ENCODE measurements at regions not wholly inside any gene's neighbourhood (a gene's known extent, or its start where the extent isn't known, plus 50 kb on each side); places are given as distances from the start of the nearest gene placed in this dataset.

GRCh38 chr2:51222106-51222505 lies 190.2 kb upstream of the NRXN1 start:
- no peak for DNase-seq (ENCODE audit: low read depth)
- H3K4me1 ChIP-seq (ENCODE audit: control insufficient read depth, insufficient read depth, low read length), result peaks cover 9% of the 10 kb centered on the region
- no peak overlapping the region for H3K9ac ChIP-seq (ENCODE audit: low read length)
- H3K4me3 ChIP-seq (ENCODE audit: low read length), result no peak overlapping the region
- no peaks in the 10 kb centered on the region for H3K36me3 ChIP-seq (ENCODE audit: control insufficient read depth, insufficient read depth, low read length, severe bottlenecking)
- no peaks in the 10 kb centered on the region for H3K27me3 ChIP-seq (replicated peaks; ENCODE audit: control insufficient read depth, insufficient read depth, low read length)
- peaks cover 2% of the 10 kb centered on the region for H3K9me3 ChIP-seq (ENCODE audit: control insufficient read depth, low read length)

DNA sequence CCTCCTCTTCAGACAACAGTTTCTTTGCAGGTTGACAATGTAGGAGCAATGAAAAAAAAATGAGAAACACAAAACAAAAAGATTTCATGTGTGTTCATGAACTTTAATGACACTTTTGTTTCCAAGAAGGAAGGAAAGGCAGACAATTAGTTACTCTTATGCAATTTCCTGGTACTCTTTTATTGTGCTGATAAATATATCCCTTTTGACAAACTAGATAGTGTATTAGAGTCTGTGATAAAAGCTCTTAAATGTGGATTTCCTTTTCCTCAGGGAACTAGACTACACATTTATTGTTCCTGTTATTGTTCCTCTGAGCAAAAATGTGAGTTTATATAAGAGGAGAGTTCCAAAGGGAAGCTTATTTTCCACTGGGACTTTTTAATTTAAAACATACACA lies 188.7 kb upstream of the NRXN1 start:
- Histone ChIP-seq H3K4me3 (ENCODE audit: low read length) (no peak overlapping the region), H3K9ac (ENCODE audit: low read length) (no peak overlapping the region), H3K36me3 (ENCODE audit: control insufficient read depth, insufficient read depth, low read length, severe bottlenecking) (no peaks in the 10 kb centered on the region), H3K9me3 (ENCODE audit: control insufficient read depth, low read length) (peaks cover 2% of the 10 kb centered on the region), H3K4me1 (ENCODE audit: control insufficient read depth, insufficient read depth, low read length) (peaks cover 9% of the 10 kb centered on the region), H3K27me3 (replicated peaks; ENCODE audit: control insufficient read depth, insufficient read depth, low read length) (no peaks in the 10 kb centered on the region)
- DNase-seq (ENCODE audit: low read depth), result no peak

- no peak for DNase-seq (ENCODE audit: low read depth)
- Histone ChIP-seq H3K36me3 (ENCODE audit: control insufficient read depth, insufficient read depth, low read length, severe bottlenecking) (no peaks in the 10 kb centered on the region), H3K27me3 (replicated peaks; ENCODE audit: control insufficient read depth, insufficient read depth, low read length) (no peaks in the 10 kb centered on the region), H3K9ac (ENCODE audit: low read length) (no peak overlapping the region), H3K4me3 (ENCODE audit: low read length) (no peak overlapping the region), H3K4me1 (ENCODE audit: control insufficient read depth, insufficient read depth, low read length) (peaks cover 5% of the 10 kb centered on the region), H3K9me3 (ENCODE audit: control insufficient read depth, low read length) (peaks cover 2% of the 10 kb centered on the region)
These were observed 188.1 kb upstream of the NRXN1 start for GRCh38 chr2:51220080-51220479.

DNA sequence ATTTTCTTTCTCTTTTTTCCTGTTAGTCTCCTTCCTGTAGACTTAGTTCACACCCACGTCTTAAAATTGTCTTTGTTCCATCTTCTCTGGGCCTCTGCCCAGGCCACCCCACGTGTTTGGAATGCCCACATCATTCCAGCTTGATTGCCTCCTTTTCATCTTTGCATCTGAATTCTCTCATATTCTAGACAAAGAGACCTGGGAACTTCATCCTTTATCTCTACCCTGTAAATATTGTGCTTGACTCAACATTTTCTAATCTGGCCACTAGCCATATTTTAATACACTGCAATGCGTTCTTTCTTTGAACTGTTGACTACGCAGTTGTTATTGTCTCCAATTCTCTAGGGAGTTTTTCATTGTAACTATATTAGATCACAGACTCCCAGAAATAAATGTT lies 187.5 kb upstream of the NRXN1 start:
- H3K9me3 ChIP-seq (ENCODE audit: control insufficient read depth, low read length), result peaks cover 2% of the 10 kb centered on the region
- no peak overlapping the region for H3K4me3 ChIP-seq (ENCODE audit: low read length)
- H3K4me1 ChIP-seq (ENCODE audit: control insufficient read depth, insufficient read depth, low read length), result peaks cover under 1% of the 10 kb centered on the region
- H3K36me3 ChIP-seq (ENCODE audit: control insufficient read depth, insufficient read depth, low read length, severe bottlenecking), result no peaks in the 10 kb centered on the region
- peak; percentile 22 for DNase-seq (ENCODE audit: low read depth)
- no peak overlapping the region for H3K9ac ChIP-seq (ENCODE audit: low read length)
- H3K27me3 ChIP-seq (replicated peaks; ENCODE audit: control insufficient read depth, insufficient read depth, low read length), result no peaks in the 10 kb centered on the region

GRCh38 chr2:51218047-51218446 lies 186.1 kb upstream of the NRXN1 start:
- Histone ChIP-seq H3K4me1 (ENCODE audit: control insufficient read depth, insufficient read depth, low read length) (no peaks in the 10 kb centered on the region), H3K27me3 (replicated peaks; ENCODE audit: control insufficient read depth, insufficient read depth, low read length) (no peaks in the 10 kb centered on the region), H3K9me3 (ENCODE audit: control insufficient read depth, low read length) (peaks cover 2% of the 10 kb centered on the region), H3K4me3 (ENCODE audit: low read length) (no peak overlapping the region), H3K36me3 (ENCODE audit: control insufficient read depth, insufficient read depth, low read length, severe bottlenecking) (no peaks in the 10 kb centered on the region), H3K9ac (ENCODE audit: low read length) (no peak overlapping the region)
- DNase-seq (ENCODE audit: low read depth), result no peak

- Histone ChIP-seq H3K27me3 (replicated peaks; ENCODE audit: control insufficient read depth, insufficient read depth, low read length) (no peaks in the 10 kb centered on the region), H3K4me3 (ENCODE audit: low read length) (no peak overlapping the region), H3K9ac (ENCODE audit: low read length) (no peak overlapping the region), H3K4me1 (ENCODE audit: control insufficient read depth, insufficient read depth, low read length) (no peaks in the 10 kb centered on the region), H3K9me3 (ENCODE audit: control insufficient read depth, low read length) (no peaks in the 10 kb centered on the region), H3K36me3 (ENCODE audit: control insufficient read depth, insufficient read depth, low read length, severe bottlenecking) (no peaks in the 10 kb centered on the region)
- DNase-seq (ENCODE audit: low read depth), result no peak
These were observed 181.9 kb upstream of the NRXN1 start for GRCh38 chr2:51213826-51214225.

GRCh38 chr2:51212374-51212773 lies 180.4 kb upstream of the NRXN1 start:
- H3K4me3 ChIP-seq (ENCODE audit: low read length), result no peak overlapping the region
- H3K9ac ChIP-seq (ENCODE audit: low read length), result no peak overlapping the region
- H3K36me3 ChIP-seq (ENCODE audit: control insufficient read depth, insufficient read depth, low read length, severe bottlenecking), result no peaks in the 10 kb centered on the region
- DNase-seq (ENCODE audit: low read depth), result no peak
- no peaks in the 10 kb centered on the region for H3K27me3 ChIP-seq (replicated peaks; ENCODE audit: control insufficient read depth, insufficient read depth, low read length)
- H3K4me1 ChIP-seq (ENCODE audit: control insufficient read depth, insufficient read depth, low read length), result no peaks in the 10 kb centered on the region
- no peaks in the 10 kb centered on the region for H3K9me3 ChIP-seq (ENCODE audit: control insufficient read depth, low read length)

GRCh38 chr2:51208521-51208920 lies 176.6 kb upstream of the NRXN1 start:
- H3K27me3 ChIP-seq (replicated peaks; ENCODE audit: control insufficient read depth, insufficient read depth, low read length), result no peaks in the 10 kb centered on the region
- no peak overlapping the region for H3K4me3 ChIP-seq (ENCODE audit: low read length)
- no peak for DNase-seq (ENCODE audit: low read depth)
- H3K36me3 ChIP-seq (ENCODE audit: control insufficient read depth, insufficient read depth, low read length, severe bottlenecking), result no peaks in the 10 kb centered on the region
- H3K9me3 ChIP-seq (ENCODE audit: control insufficient read depth, low read length), result no peaks in the 10 kb centered on the region
- H3K4me1 ChIP-seq (ENCODE audit: control insufficient read depth, insufficient read depth, low read length), result no peaks in the 10 kb centered on the region
- no peak overlapping the region for H3K9ac ChIP-seq (ENCODE audit: low read length)

GRCh38 chr2:51201295-51201694 lies 169.4 kb upstream of the NRXN1 start:
- Histone ChIP-seq H3K4me3 (ENCODE audit: low read length) (no peak overlapping the region), H3K4me1 (ENCODE audit: control insufficient read depth, insufficient read depth, low read length) (no peaks in the 10 kb centered on the region), H3K9ac (ENCODE audit: low read length) (no peak overlapping the region), H3K36me3 (ENCODE audit: control insufficient read depth, insufficient read depth, low read length, severe bottlenecking) (no peaks in the 10 kb centered on the region), H3K9me3 (ENCODE audit: control insufficient read depth, low read length) (peaks cover 5% of the 10 kb centered on the region), H3K27me3 (replicated peaks; ENCODE audit: control insufficient read depth, insufficient read depth, low read length) (no peaks in the 10 kb centered on the region)
- DNase-seq (ENCODE audit: low read depth), result no peak

DNA sequence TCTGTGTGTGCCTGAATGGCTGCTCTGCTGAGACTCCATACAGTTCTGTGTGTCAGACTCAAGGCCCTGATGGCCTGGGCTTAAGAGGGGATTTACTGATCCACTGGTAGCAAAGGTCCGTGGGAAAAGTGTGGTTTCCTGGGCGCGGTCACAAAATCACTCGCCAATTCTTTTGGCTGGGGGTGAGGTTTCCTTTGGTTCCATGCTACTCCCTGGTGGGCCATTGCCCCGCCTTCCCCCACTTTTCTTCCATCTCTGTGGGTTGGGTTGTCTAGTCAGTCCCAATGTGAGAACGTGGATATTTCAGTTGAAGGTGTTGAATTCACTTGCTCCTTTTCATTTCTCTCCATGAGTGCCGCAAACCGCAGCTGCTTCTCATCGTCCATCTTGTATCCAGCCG lies 162.7 kb upstream of the NRXN1 start:
- DNase-seq (ENCODE audit: low read depth), result no peak
- Histone ChIP-seq H3K27me3 (replicated peaks; ENCODE audit: control insufficient read depth, insufficient read depth, low read length) (no peaks in the 10 kb centered on the region), H3K9me3 (ENCODE audit: control insufficient read depth, low read length) (peaks cover 15% of the 10 kb centered on the region), H3K4me3 (ENCODE audit: low read length) (no peak overlapping the region), H3K4me1 (ENCODE audit: control insufficient read depth, insufficient read depth, low read length) (no peaks in the 10 kb centered on the region), H3K36me3 (ENCODE audit: control insufficient read depth, insufficient read depth, low read length, severe bottlenecking) (no peaks in the 10 kb centered on the region), H3K9ac (ENCODE audit: low read length) (no peak overlapping the region)

- Histone ChIP-seq H3K4me1 (ENCODE audit: control insufficient read depth, insufficient read depth, low read length) (no peaks in the 10 kb centered on the region), H3K27me3 (replicated peaks; ENCODE audit: control insufficient read depth, insufficient read depth, low read length) (no peaks in the 10 kb centered on the region), H3K36me3 (ENCODE audit: control insufficient read depth, insufficient read depth, low read length, severe bottlenecking) (no peaks in the 10 kb centered on the region), H3K9ac (ENCODE audit: low read length) (no peak overlapping the region), H3K9me3 (ENCODE audit: control insufficient read depth, low read length) (no peaks in the 10 kb centered on the region), H3K4me3 (ENCODE audit: low read length) (no peak overlapping the region)
- no peak for DNase-seq (ENCODE audit: low read depth)
These were observed 138.3 kb upstream of the NRXN1 start for GRCh38 chr2:51170273-51170672.

DNA sequence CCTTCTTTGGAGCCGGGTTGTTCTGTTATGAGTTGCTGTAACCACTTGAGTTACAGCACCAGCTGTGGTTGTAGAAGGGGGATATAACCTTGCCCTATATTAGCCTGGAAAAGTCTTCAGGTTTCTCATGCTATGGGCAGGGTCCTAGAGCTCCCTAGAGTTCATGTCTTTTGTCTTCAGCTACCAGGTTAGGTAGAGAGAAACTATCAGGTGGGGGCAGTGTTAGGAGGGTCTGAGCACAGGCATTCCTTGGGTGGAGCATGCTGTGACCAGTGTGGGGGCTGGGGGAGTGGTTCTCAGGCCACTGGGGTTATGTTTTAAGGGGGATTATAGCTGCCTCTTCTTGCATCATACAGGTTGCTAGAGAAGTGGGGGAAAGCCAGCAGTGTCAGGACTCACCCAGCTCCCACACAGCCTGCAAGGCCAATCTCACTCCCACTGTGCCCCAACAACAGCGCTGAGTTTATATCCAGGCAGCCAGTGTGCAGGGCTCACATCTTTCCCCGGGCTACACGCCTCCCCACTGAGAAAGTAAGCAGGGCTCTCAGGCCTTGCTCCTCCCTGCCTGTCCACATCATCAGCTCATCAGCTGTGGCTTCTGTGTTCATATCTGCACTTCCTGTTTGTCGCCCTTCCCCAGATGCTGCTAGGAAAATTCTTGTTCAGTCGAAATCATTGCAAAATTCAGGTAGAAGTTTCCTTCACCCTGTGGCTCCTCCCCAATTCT lies 133.8 kb upstream of the NRXN1 start:
- DNase-seq (ENCODE audit: low read depth), result no peak
- no peak overlapping the region for H3K9ac ChIP-seq (ENCODE audit: low read length)
- H3K4me1 ChIP-seq (ENCODE audit: control insufficient read depth, insufficient read depth, low read length), result no peaks in the 10 kb centered on the region
- no peaks in the 10 kb centered on the region for H3K27me3 ChIP-seq (replicated peaks; ENCODE audit: control insufficient read depth, insufficient read depth, low read length)
- no peaks in the 10 kb centered on the region for H3K9me3 ChIP-seq (ENCODE audit: control insufficient read depth, low read length)
- H3K36me3 ChIP-seq (ENCODE audit: control insufficient read depth, insufficient read depth, low read length, severe bottlenecking), result no peaks in the 10 kb centered on the region
- no peak overlapping the region for H3K4me3 ChIP-seq (ENCODE audit: low read length)
